Dendritic cell treated with granulocyte-macrophage colony-stimulating factor and Interleukin-4, amounts not matched to agents 40 ng/mL and 50 ng/mL, for 4 days (primary cell): ENCODE measurements at regions not wholly inside any gene's neighbourhood (a gene's known extent, or its start where the extent isn't known, plus 50 kb on each side); places are given as distances from the start of the nearest gene placed in this dataset.

Source experiments
- H3K27ac Mint-ChIP-seq: one replicate; pipeline ENCODE4 v1.8.0; 2022; ENCODE audit warnings: mild to moderate bottlenecking, mixed read lengths
- H3K27me3 Mint-ChIP-seq: one replicate; pipeline ENCODE4 v1.8.0; 2022; ENCODE audit warnings: mild to moderate bottlenecking, mixed read lengths
- H3K36me3 Mint-ChIP-seq: one replicate; pipeline ENCODE4 v1.8.0; 2022; ENCODE audit warnings: low read depth, mixed read lengths
- H3K4me1 Mint-ChIP-seq: one replicate; pipeline ENCODE4 v1.8.0; 2022; ENCODE audit warnings: low read depth, mixed read lengths
- H3K4me3 Mint-ChIP-seq: one replicate; pipeline ENCODE4 v1.8.0; 2022; ENCODE audit warnings: mild to moderate bottlenecking, moderate library complexity, mixed read lengths
- H3K9me3 Mint-ChIP-seq: one replicate; pipeline ENCODE4 v1.8.0; 2022; ENCODE audit warnings: mixed read lengths
- intact Hi-C: fragments of 100-400 bp; cut with micrococcal nuclease; formaldehyde crosslinking; loops from one replicate; pipeline ENCODE4 v1.15.0; 2022

DNA sequence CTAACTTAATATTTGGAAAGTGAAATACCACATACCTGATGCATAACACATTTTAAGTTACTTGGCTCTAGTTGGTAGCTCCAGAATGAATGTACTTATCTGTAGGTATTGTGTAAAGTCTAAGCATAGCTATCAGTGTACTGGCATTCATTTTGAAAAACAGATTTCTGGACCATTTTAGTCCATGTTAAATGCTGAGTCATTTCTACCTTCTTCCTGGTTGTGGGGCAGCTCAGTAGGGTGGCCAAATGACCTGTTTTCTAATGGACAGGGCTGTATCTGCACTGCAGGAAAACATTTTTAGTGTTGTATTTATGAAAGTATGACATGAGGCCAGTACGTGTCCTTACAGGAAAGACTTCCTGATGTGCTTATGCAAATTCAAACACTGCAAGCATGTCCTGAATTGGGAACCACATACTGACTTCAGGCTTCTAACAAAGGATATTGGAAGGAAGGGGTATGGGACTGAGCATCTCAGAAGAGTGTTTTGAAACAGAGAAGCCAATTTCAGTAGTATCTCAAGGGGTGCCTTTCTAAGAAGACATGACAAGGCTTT is 300.3 kb upstream of the B3GALT2 start:
- H3K27me3 Mint-ChIP-seq, result no peaks in the 10 kb centered on the region

GRCh38 chr1:193480755-193481154 is 294.3 kb upstream of the B3GALT2 start:
- H3K4me3 Mint-ChIP-seq, result no peak overlapping the region
- no peaks in the 10 kb centered on the region for H3K9me3 Mint-ChIP-seq
- H3K36me3 Mint-ChIP-seq, result no peaks in the 10 kb centered on the region
- H3K27ac Mint-ChIP-seq, result no peak overlapping the region
- H3K4me1 Mint-ChIP-seq, result no peaks in the 10 kb centered on the region
- H3K27me3 Mint-ChIP-seq, result no peaks in the 10 kb centered on the region
- intact Hi-C loops, result no loop called here

More for the DNA sequence above, 300.3 kb upstream of the B3GALT2 start:
- no peak overlapping the region for H3K4me3 Mint-ChIP-seq
- intact Hi-C loops, result no loop called here
- H3K36me3 Mint-ChIP-seq, result no peaks in the 10 kb centered on the region
- H3K27ac Mint-ChIP-seq, result no peak overlapping the region
- H3K4me1 Mint-ChIP-seq, result no peaks in the 10 kb centered on the region
- peaks cover 13% of the 10 kb centered on the region for H3K9me3 Mint-ChIP-seq

DNA sequence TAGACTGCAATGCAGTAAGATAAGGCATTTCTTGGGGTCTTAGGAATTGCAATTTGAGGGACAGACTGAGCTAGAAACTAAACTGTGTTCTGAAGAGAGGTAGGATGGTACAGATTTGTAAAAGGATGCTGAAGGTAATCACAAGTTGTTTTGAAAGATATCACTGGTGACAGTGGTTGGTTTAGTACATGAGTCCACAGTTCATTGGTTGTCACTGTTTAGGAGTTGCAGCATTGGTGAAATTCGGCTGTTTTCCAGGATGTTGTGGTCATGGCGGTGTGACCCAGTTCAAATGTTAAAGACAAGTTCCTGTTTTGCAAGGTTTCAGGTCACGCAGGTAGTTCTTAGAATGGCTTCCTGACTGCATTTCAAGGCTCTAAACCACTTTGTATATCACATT is 292.8 kb upstream of the B3GALT2 start:
- Mint-ChIP-seq H3K9me3 (peaks cover under 1% of the 10 kb centered on the region), H3K4me1 (no peaks in the 10 kb centered on the region), H3K27me3 (no peaks in the 10 kb centered on the region), H3K4me3 (no peak overlapping the region), H3K36me3 (no peaks in the 10 kb centered on the region), H3K27ac (no peak overlapping the region)
- intact Hi-C loops, result no loop called here

DNA sequence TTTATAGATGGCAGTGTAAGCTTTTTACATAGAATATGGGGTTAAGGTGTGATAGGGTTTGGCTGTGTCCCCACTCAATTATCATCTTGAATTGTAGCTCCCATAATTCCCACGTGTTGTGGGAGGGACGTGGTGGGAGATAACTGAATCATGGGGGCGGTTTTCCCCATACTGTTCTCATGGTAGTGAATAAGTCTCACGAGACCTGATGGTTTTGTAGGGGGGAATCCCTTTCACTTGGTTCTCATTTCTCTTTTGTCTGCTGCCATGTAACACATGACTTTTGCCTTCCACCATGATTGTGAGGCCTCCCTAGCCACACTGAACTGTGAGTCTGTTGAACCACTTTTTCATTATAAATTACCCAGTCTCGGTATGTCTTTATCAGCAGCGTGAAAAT is 290.3 kb upstream of the B3GALT2 start:
- Mint-ChIP-seq H3K4me3 (no peak overlapping the region), H3K27ac (no peak overlapping the region), H3K9me3 (peaks cover 11% of the 10 kb centered on the region), H3K4me1 (no peaks in the 10 kb centered on the region), H3K36me3 (no peaks in the 10 kb centered on the region), H3K27me3 (no peaks in the 10 kb centered on the region)
- intact Hi-C loops, result no loop called here

DNA sequence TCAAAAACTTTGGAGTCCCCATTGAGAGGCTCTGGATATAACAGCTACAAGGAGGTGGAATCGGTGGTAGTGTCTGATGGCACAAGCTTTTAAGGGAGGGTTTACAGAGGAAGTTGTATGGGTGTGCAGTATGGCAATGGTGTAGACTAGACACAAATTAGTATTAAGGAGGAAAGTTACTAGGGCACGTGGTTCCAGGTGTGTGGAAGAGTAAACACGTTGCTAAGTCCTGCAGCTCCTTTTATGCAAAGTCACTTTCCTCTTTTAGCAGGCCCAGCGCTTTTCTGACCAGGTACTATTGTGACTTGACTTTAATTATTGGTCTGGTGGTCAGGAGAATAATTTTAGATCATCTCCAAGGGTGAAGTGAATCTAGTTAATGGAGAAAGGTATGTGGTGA is 287.5 kb upstream of the B3GALT2 start:
- Mint-ChIP-seq H3K4me3 (no peak overlapping the region), H3K9me3 (peaks cover 11% of the 10 kb centered on the region), H3K36me3 (no peaks in the 10 kb centered on the region), H3K27ac (no peak overlapping the region), H3K4me1 (no peaks in the 10 kb centered on the region), H3K27me3 (no peaks in the 10 kb centered on the region)
- intact Hi-C loops, result no loop called here

GRCh38 chr1:193472838-193473398 is 286.5 kb upstream of the B3GALT2 start:
- Mint-ChIP-seq H3K4me1 (no peaks in the 10 kb centered on the region), H3K4me3 (no peak overlapping the region), H3K27ac (no peak overlapping the region), H3K9me3 (peaks cover 11% of the 10 kb centered on the region), H3K27me3 (no peaks in the 10 kb centered on the region), H3K36me3 (no peaks in the 10 kb centered on the region)
- intact Hi-C loops, result no loop called here

- Mint-ChIP-seq H3K36me3 (no peaks in the 10 kb centered on the region), H3K27ac (no peak overlapping the region), H3K9me3 (peaks cover 11% of the 10 kb centered on the region), H3K27me3 (no peaks in the 10 kb centered on the region), H3K4me1 (no peaks in the 10 kb centered on the region), H3K4me3 (no peak overlapping the region)
- intact Hi-C loops, result no loop called here
These were observed 286.0 kb upstream of the B3GALT2 start for GRCh38 chr1:193472430-193472829.

- Mint-ChIP-seq H3K36me3 (no peaks in the 10 kb centered on the region), H3K27me3 (no peaks in the 10 kb centered on the region), H3K4me1 (no peaks in the 10 kb centered on the region), H3K27ac (no peak overlapping the region), H3K4me3 (no peak overlapping the region), H3K9me3 (peaks cover 11% of the 10 kb centered on the region)
- intact Hi-C loops, result no loop called here
These were observed 285.6 kb upstream of the B3GALT2 start for GRCh38 chr1:193471981-193472380.

GRCh38 chr1:193463326-193463932 is 277.0 kb upstream of the B3GALT2 start:
- peaks cover 5% of the 10 kb centered on the region for H3K4me1 Mint-ChIP-seq
- H3K4me3 Mint-ChIP-seq, result no peak overlapping the region
- intact Hi-C loops, result no loop called here
- no peaks in the 10 kb centered on the region for H3K36me3 Mint-ChIP-seq
- no peaks in the 10 kb centered on the region for H3K9me3 Mint-ChIP-seq
- H3K27ac Mint-ChIP-seq, result no peak overlapping the region
- H3K27me3 Mint-ChIP-seq, result no peaks in the 10 kb centered on the region

DNA sequence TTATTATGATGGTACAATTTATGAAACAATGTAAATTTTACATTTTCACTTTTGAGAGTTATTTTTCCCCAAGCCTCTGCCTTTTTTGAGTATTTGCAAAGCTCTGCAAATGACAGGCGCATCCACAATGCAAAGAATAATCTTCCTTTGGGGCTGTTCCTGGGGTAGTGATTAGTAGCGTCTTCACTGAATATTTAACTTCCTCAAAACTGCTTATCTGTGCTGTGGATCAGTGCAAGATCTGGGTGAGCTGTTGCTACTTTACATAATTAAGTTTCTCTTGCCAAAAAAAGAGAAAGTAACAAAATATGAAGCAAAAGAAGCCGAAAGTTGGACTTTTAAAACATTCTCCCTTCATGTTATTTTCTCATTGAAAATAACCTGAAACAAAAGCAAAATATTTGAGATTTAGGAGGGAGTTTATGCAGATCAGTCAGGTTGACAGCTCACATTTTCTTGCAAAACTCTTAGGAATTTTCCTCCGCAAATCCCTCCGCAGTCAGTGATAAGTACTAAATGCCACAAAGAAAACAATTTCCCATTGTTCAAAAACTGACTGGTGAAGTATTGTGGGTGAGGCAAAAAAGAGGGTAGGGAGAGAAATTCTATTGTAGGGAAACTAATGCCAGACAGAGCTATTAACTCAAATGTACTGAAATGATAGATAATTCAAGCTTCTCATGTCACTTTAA is 276.4 kb upstream of the B3GALT2 start:
- no peaks in the 10 kb centered on the region for H3K9me3 Mint-ChIP-seq
- H3K4me1 Mint-ChIP-seq, result peaks cover 5% of the 10 kb centered on the region
- intact Hi-C loops, result no loop called here
- no peaks in the 10 kb centered on the region for H3K27me3 Mint-ChIP-seq
- H3K36me3 Mint-ChIP-seq, result no peaks in the 10 kb centered on the region
- H3K27ac Mint-ChIP-seq, result no peak overlapping the region
- H3K4me3 Mint-ChIP-seq, result no peak overlapping the region

DNA sequence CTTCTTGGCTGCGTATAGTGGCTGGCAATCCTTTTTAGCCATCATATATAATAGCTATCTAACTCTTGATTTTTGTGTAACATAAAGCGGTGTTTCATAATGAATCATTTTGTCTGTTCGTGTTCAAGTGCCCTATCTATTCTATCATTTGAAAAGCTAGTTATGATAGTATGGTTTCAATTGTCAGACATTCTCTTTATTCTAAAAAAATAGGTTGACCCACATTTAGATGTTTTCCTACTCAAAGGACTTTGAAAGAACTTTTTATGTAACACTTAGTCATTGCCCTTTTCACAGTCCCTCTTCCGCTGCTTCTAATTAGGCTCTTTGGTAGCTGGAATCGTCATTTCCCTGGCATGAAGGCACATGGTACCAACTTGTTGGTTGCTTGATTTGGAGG is 272.2 kb upstream of the B3GALT2 start:
- H3K36me3 Mint-ChIP-seq, result no peaks in the 10 kb centered on the region
- no peak overlapping the region for H3K4me3 Mint-ChIP-seq
- no peaks in the 10 kb centered on the region for H3K27me3 Mint-ChIP-seq
- H3K4me1 Mint-ChIP-seq, result peaks cover 5% of the 10 kb centered on the region
- intact Hi-C loops, result no loop called here
- no peak overlapping the region for H3K27ac Mint-ChIP-seq
- no peaks in the 10 kb centered on the region for H3K9me3 Mint-ChIP-seq

DNA sequence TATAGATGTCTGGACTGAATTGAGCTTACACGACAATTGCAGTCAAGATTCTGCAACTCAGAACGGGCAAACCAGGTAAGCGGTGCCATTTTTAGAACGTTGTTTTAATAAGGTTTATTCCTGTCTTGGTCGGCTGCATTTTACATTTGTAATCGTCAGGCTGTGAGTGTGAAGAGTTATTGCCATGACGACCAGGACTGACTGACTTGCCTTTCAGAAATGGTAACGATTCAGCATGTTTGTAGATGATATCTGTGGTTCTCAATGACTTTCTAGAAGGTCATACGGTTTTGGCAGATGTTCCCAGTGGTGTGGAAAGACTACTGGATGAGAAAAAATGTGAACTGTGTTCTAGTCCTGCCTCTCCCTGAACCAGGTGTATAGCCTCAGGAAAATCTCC is 271.3 kb upstream of the B3GALT2 start:
- intact Hi-C loops, result no loop called here
- Mint-ChIP-seq H3K4me1 (no peaks in the 10 kb centered on the region), H3K27ac (no peak overlapping the region), H3K27me3 (no peaks in the 10 kb centered on the region), H3K9me3 (no peaks in the 10 kb centered on the region), H3K4me3 (no peak overlapping the region), H3K36me3 (no peaks in the 10 kb centered on the region)

- no peaks in the 10 kb centered on the region for H3K9me3 Mint-ChIP-seq
- intact Hi-C loops, result no loop called here
- no peak overlapping the region for H3K27ac Mint-ChIP-seq
- no peak overlapping the region for H3K4me3 Mint-ChIP-seq
- H3K27me3 Mint-ChIP-seq, result no peaks in the 10 kb centered on the region
- no peaks in the 10 kb centered on the region for H3K36me3 Mint-ChIP-seq
- no peaks in the 10 kb centered on the region for H3K4me1 Mint-ChIP-seq
These were observed 270.4 kb upstream of the B3GALT2 start for GRCh38 chr1:193456811-193457280.

DNA sequence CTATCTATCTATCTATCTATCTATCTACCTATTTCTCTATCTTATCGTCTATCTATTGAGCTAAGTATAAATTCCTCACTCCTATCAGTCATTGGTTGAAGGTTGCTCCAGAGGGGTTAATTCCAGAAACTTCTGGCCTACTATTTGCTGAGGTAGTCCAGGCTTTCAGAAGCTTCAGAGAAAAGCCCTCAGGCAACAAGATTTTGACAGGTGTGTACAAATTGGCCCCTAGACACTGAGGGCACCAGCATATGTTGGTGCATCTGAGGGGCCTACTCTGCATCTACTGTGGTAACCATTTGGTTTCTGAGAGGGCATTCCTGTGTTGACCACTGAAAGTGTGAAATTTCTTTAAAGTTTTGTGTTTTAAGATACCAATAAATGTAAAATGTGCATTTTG is 265.2 kb upstream of the B3GALT2 start:
- Mint-ChIP-seq H3K27me3 (no peaks in the 10 kb centered on the region), H3K4me3 (no peak overlapping the region), H3K27ac (no peak overlapping the region), H3K36me3 (no peaks in the 10 kb centered on the region), H3K4me1 (peaks cover 11% of the 10 kb centered on the region), H3K9me3 (no peaks in the 10 kb centered on the region)
- intact Hi-C loops, result no loop called here
